Pons (tissue), 1 donor: ENCODE measurements at regions not wholly inside any gene's neighbourhood (a gene's known extent, or its start where the extent isn't known, plus 50 kb on each side); places are given as distances from the start of the nearest gene placed in this dataset.

Source experiments
- DNase-seq: peaks from one replicate; pipeline ENCODE4 v3.0.0-alpha.2; 2016; ENCODE audit warnings: low spot score

DNA sequence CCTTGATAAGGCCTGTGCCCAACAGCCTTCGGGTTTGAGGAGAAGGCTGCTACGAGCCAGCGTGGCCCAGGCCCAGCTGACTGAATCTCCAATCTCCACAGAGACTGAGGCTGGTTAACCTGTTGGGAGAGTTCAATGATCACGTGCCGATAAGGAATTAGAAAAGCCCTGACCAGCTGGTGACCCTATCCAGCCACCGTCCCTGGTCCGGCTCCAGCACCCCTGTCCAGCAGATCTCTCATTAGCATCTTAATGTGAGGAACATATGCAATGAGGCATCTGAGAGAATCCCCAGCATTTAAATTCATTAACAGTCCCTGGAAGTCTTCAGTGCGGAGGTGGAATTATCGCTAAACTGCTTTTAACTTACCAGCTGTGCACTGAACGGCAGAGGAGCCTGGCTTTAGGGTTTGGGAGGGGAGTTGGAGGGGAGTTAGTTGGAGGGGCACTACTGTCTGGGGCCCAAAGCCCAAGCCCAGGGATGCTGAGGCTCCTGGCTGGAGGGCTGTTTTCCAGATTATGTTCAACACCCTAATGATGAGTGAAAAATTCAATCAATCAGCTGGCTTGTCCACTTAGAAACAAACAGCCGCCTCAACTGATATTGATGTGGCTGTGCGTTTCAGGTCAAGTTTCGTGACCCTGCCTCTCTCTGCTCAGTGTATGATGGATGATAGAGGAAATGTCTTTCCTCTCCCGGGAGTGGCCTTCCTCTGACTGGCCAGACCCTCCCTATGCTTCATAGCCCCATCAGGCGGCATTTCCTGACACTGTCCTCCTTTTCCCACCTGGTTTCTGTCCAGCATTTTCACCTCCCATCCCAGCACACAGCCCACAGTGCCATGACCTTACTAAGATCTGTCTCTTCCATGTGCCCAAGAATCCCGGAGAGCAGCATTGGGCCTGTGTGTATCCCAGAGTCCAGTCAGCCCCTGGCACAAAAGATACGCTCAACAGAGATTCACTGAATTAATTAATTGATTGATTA, 184.5 kb downstream of the CCT6B start:
- no peak for DNase-seq

DNA sequence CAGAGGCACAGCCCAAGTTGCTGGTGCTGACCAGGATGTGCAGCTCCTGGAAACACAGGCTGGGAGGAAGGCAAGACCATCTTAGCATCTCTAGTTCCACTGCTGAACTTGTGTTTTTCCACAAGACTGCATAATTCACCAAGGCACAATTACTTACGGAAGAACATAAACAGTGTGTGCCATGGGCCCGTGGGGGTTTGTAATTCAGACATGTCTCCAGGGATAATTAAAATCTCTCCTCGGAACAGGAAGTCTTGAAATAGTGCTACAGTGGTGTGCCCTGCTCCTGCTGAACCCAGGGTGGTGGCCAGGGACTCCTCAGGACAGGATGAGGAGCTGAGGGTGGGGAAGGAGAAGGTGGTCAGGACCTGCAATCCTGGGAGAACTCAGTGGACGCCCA, 188.2 kb downstream of the CCT6B start:
- no peak for DNase-seq

DNA sequence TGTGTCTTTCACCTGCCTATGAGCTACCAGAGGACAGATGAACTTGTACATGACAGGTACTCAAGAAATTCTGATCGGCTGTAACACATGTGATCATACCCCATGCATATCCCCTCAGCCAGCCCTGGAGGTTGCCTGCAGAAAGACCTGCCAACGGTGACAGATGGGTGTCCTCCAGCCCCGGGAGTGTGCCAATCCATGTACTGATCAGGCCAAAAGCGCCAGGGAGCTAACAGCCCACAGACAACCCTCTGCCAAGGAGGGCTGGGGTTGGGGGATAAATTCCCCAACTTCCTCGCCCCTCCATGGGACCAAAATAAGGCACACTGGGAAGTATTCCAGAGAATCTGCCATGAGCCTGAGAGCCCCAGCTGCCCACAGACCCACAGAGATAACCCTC, 189.4 kb downstream of the CCT6B start:
- no peak for DNase-seq

- DNase-seq = no peak
Measured at GRCh38 chr17:34770586-34770985, 190.7 kb downstream of the CCT6B start.

GRCh38 chr17:34769899-34770298, 190.5 kb downstream of the TMEM132E start:
- DNase-seq = no peak

DNA sequence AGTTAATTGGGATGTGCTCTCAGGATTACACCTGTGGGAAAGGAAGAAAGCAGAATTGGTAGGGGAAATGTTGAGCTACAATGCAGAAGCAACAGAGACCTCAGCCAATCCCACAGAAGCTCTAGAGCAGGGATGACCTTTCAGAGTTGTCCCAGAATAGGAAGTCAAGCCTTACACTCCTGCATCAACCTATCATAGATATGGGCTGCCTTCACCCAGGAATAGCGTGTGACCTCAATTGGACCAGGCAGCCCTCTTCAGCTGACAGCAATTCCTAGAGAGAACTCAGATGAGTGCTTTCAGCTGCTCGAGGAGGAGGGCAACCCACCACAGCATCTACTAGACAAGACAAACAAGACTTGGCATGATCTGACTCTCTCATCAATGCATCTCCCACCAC, 189.7 kb downstream of the TMEM132E start:
- DNase-seq = no peak

DNA sequence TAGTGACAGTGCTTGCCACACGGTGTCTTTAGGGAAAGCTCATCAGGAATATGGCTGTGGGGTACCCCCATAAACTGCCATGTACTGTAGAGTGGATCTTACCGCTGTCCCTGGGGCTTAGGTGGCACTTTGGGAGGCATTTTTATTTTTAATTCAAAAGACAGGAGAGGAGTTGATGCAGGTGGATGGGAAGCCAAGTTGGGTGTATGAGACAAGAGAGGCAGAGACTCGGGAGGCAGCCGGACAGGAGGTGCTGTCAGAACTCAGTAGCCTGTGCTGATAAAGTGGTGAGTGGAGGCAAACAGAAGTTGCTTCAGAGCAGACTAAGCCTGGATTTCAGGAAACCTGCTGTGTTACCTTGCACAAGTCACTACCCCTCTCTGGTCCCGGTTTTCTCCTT, 185.9 kb downstream of the TMEM132E start:
- DNase-seq = no peak

DNA sequence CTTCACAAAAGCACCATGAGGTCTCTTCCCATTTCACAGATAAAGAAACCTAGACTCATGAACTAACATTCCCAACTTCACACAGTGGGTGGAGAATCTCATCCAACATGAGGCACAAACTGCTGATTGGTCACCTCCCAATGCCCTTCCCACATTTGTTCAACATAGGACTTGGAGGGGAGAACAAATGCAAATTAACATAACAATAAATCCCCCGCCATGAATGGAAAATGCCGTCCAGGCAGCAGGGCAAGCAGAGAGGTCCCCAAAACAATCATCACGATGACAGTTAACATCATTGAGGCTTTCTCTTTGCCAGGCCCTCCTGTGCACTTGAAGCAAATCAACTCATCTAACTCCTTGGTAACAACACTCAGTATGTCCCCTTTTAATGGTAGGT, 185.3 kb downstream of the TMEM132E start:
- DNase-seq = no peak

- DNase-seq = no peak
Measured at GRCh38 chr17:34763728-34764665, 184.6 kb downstream of the TMEM132E start.

DNA sequence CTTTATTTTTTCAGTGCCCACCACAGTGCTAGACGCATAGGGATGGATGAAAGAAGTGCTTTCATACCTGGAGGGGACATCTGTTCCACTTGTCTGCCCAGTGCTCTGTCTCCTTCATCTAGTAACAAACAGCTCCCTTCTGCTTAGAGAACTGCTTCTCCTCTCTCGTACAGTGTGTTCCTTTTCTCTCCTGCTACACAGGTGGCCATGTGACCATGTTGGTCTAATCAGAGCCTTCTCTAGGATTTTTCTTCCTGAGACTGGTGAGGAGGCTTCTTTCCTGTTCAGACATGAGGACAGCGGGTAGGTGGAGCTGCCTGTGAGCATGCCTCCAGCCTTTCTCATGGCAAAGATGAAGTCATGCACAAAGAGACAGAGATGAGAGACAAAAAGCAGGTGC, 182.7 kb downstream of the TMEM132E start:
- peak; percentile 3 for DNase-seq

DNA sequence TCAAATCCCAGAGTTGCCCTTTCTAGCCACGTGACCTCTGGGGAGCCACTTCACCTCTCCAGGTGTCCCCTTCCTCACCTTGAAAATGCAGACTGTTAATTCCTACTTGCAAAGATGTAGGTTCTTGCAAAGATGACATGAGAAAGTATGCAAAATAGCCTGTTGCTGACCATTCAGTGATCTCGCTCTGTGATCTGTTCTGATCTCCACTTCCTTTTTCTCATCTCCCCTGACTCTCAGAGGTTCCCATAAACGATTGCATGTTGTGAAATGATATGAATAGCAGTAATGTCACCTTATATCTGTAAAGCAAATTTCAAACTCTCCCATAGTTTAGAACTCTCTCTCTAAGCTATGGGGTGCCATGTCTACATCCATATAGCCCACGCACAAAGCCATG, 182.3 kb downstream of the TMEM132E start:
- DNase-seq = no peak

DNA sequence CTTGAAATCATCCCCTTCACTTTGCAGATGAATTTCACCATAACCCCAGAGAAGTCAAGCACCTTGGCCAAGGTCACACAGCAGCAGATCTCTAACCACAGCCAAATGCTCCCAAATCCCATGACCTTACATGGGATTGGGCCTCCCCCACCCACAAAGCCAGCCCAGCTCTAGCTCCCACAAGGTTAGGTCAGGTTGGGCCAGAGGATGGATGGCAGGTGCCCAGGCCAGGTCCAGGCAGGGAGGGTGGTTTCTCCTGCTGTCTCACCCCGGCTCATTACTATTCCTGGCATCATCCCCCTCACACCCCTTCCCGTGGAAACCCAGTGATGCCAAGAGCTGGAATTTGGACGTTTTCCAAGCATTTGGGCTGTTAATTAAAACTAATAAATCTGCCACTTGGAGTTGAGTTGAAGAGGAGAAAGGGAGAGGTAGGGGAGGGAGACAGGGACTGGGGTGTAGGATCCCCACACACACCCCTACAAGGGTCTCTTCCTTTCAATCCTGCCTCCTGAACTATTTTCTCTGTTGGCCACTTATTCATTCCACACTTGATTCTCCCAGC, 181.6 kb downstream of the TMEM132E start:
- no peak for DNase-seq

DNA sequence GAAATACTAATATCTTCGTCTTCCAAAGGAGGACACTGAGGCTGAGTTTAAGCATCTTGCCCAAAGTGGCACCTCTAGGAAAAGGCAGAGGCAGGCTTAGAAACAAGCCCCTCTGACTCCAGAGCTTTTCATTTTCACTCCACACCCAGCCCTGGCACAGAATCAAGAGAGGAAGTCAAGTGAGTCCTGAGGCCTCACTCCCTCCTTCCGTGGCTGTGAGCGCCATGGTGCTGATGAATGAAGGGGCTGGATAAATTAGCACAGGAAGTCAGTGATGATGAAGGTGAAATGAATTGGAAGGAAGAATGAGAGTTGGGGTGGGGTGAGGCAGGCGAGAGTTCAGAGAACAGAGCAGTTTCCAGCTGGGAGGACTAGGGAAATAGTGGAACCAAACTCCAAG, 179.3 kb downstream of the TMEM132E start:
- DNase-seq = no peak

- no peak for DNase-seq
Measured at GRCh38 chr17:34758316-34758715, 178.9 kb downstream of the TMEM132E start.

GRCh38 chr17:34757611-34758010, 178.2 kb downstream of the TMEM132E start:
- DNase-seq = no peak

DNA sequence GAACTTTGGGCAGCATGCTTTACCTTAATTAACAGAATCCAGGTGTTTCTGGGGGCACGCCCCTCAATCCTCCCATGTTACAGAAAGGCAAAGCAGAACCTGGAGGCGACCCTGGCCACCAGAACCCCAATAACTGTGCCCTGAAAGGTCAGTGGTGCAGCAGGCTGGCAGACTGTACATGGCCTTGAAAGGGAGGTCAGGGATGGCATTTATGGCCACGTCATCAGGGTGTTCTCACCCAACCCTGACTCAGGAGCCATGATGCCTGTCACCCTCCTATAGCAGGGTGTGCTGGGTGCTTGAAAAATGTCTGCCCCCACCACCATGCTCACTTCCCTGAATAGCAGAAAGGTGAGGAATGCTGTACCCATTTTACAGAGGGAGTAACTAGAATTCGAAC, 177.7 kb downstream of the TMEM132E start:
- no peak for DNase-seq

GRCh38 chr17:34756637-34757021, 177.2 kb downstream of the TMEM132E start:
- no peak for DNase-seq

DNA sequence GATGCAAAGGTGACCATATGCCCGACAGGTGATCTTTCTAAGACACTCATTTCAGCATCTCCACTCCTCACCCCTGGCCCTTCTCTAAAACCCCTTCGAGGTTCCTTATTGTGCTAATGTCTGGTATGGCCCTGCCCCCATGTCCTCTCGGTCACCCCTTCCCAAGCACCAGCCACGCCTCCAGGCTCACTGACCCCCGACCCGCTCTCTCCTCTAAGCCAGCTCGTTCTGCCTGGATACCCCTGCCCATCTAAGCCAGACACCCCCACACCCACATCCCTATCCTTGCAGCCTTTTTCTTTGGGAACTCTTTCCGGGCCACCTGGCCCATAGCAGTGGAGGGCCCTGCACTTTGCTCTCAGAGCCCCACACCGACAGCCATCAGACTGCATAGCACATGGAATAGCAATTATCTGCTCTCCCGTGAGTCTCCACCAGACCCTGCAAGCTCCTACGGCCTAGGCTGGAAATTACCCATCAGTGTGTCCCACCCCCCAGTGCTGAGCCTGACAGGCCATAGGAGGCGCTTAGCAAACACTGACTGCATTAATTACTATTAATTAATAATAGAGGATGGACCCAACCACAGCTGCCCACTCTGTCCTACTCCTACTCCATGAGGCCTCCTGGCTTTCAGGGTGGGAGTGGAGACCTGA, 176.7 kb downstream of the TMEM132E start:
- DNase-seq = no peak

DNA sequence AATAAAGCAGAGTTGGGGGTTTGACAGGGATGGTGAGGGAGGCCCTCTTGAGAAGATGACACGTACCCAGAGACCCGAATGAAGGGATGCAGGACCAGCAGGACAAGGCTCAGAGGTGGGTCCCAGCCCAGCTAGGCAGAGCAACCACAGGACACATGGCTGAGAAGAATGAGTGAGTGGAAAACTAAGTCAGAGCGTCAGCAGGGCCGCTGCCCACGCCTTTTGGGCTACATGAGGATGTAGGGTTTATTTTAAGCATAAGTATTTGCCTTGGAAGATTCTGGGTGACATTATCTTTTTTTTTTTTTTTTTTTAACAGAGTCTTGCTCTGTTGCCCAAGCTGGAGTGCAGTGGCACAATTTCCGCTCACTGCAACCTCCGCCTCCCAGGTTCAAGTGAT, 176.0 kb downstream of the TMEM132E start:
- DNase-seq = no peak

- no peak for DNase-seq
Measured at GRCh38 chr17:34750004-34750403, 170.6 kb downstream of the TMEM132E start.

DNA sequence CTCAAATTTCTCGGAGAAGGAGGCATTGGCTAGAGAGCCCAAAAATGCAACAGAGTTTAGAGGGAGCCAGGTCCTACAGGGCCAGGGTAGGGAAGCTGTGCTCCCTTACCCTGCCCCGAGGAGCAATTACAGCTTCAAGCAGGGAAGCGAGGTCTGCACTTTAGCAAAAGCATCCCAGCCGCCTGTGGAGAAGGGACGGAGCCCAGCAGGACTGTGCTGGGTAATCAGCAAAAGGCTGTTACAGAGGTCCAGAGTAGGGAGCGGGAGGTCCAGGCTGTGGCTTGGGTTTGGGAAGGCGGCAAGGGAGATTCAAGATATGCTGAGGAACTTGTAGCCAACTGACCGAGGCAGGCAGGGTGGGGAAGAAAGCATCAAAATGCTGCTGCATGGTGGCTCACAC, 162.6 kb downstream of the TMEM132E start:
- DNase-seq = no peak
